DOHH2 (cell line): ENCODE measurements at regions not wholly inside any gene's neighbourhood (a gene's known extent, or its start where the extent isn't known, plus 50 kb on each side); places are given as distances from the start of the nearest gene placed in this dataset.

Experiments used
- CTCF ChIP-seq: fragments of 200-600 bp; sonication (generic); IDR thresholded peaks from one replicate; pipeline ENCODE4 v1.5.1; 2014; ENCODE audit warnings: antibody characterized with exemption, mild to moderate bottlenecking, low read depth, low read length; ENCODE audit not compliant: poor library complexity, severe bottlenecking
- EZH2phosphoT487 ChIP-seq: fragments of 200-600 bp; sonication (generic); IDR thresholded peaks from 2 replicates; pipeline ENCODE4 v1.6.1; 2017; ENCODE audit warnings: borderline replicate concordance, mild to moderate bottlenecking, antibody characterized with exemption, low read length, moderate library complexity, mixed read lengths

- no peak for TF ChIP-seq CTCF
- TF ChIP-seq EZH2phosphoT487: no peak
Observed at GRCh38 chr16:29306943-29307597, 99.4 kb downstream of the NPIPB11 start.
